GM10266 (cell line): ENCODE measurements at regions not wholly inside any gene's neighbourhood (a gene's known extent, or its start where the extent isn't known, plus 50 kb on each side); places are given as distances from the start of the nearest gene placed in this dataset.
A peak's percentile ranks its signal among the peaks of the same experiment; 100 is the strongest.

Experiments used
- DNase-seq: peaks from one replicate; pipeline ENCODE4 v3.0.0; 2012; ENCODE audit errors: extremely low spot score
- TF ChIP-seq, protein P1 (sequence below): IDR thresholded peaks from 2 replicates; pipeline ENCODE4 v1.5.1; 2012; ENCODE audit warnings: mild to moderate bottlenecking, low read depth; ENCODE audit not compliant: control insufficient read depth, insufficient read depth; ENCODE audit errors: missing control alignments

DNA sequence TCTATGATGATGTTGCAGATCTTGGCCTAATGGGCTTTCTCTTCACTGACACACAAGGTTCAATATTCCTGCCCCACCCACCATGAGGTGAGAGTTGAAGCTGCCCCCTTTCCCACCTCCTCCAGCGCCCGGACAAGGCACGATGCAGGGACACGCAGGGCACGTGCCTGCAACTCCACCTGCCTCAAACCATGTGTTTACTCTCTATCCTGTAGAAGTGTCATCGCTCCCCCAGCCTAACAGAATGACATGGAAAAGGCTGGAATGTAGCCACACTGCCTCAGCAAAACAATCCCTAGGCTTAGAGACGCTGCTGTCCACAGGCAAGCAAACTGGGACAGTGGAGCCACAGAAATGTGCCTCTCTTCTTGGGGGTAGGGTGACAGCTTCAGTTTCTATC, 92.9 kb upstream of the SOD1 start:
- TF ChIP-seq, protein P1, sequence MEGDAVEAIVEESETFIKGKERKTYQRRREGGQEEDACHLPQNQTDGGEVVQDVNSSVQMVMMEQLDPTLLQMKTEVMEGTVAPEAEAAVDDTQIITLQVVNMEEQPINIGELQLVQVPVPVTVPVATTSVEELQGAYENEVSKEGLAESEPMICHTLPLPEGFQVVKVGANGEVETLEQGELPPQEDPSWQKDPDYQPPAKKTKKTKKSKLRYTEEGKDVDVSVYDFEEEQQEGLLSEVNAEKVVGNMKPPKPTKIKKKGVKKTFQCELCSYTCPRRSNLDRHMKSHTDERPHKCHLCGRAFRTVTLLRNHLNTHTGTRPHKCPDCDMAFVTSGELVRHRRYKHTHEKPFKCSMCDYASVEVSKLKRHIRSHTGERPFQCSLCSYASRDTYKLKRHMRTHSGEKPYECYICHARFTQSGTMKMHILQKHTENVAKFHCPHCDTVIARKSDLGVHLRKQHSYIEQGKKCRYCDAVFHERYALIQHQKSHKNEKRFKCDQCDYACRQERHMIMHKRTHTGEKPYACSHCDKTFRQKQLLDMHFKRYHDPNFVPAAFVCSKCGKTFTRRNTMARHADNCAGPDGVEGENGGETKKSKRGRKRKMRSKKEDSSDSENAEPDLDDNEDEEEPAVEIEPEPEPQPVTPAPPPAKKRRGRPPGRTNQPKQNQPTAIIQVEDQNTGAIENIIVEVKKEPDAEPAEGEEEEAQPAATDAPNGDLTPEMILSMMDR = no peak
- no peak for DNase-seq

DNA sequence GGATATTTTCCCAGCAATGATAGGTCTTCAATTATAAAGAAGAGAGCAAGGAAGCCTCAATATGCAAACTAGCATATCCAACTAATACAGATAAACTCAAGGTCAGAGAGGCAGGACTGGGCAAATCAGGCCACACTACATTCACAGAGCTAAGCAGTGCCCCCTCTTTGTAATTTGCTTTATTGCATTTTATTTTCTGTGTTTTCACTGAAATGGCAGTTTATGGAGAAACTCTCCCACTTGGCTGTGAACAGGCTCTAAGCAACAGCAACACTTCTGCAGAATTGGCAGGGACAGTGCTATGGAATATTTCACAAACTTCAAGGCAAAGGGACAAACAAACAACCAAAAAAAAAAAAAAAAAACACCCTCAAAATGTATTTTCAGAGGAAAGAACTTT, 93.4 kb upstream of the SOD1 start:
- TF ChIP-seq, protein P1 = no peak
- DNase-seq = no peak

DNA sequence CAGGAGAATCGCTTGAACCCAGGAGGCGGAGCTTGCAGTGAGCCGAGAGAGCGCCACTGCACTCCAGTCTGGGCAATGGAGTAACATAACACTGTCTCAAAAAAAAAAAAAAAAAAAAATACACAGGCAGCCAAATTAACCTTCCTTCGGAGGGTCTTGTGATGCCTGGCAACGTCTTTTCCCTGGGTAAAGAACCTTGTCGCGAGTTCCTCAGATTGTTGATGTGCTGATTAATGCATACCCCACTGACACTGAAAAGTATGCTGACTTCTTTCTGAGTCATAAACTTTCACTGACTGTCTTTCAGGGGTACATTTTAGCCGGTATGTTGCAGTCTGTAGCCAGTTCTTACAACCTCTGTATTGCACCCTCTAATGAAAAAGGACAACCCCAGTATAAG, 95.1 kb upstream of the SOD1 start:
- TF ChIP-seq, protein P1 = no peak
- no peak for DNase-seq

DNA sequence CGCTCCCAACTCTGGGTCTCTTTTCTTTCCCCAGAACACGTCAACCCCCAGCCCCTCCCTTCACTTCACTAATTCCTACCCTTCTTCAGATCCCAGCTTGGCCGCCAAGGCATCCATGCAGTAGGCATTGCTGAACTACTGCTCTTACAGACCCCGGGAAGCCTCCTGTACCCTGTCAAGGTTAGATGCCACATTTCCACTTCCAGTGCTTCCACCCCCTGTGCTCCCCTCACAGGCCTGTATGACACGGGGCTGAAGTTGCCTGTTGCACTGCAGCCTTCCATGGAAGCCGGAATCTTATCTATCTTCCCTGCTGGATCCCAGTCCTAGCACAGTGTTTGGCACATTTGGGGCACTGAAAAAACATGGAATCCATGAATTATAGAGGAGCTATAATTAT, 99.0 kb upstream of the SOD1 start:
- DNase-seq = no peak
- TF ChIP-seq, protein P1 = no peak

DNA sequence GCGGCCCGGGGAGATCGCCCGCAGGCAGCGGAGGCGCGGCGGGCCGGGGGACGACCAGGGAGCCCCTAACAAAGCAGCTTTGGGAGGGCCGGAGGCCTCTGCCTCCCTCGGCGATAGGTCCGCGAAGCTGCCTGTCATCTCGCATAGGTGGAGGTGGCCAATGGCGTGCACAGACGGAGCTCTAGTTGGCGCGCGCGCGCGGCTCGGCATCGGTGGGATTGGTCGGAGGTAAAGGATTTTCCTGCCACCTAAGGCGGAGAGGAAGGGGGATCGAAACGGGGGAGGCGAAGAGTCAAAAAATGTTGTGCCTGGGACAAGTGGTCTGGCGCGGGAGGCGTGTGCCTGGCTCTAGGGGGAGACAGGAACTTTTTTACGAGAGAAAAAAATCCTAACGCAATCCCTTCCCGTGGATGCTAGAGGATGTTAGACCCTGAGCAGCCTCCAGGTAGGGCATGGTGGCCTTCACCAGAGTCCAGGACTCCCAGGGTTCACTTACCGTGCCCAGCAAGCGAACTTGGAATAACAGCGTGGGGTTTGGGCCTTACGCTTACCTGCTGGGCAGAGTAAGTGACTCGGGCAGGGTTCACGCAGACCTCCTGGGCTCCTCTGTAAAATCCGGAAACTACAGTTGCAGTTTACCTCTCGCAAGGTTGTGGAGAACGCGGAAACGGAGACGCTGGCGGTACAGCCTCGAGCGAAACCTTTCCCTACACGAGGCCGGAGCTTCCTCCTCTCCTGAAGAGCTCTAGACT, 99.9 kb upstream of the SOD1 start:
- TF ChIP-seq, protein P1 = no peak
- DNase-seq = no peak

DNA sequence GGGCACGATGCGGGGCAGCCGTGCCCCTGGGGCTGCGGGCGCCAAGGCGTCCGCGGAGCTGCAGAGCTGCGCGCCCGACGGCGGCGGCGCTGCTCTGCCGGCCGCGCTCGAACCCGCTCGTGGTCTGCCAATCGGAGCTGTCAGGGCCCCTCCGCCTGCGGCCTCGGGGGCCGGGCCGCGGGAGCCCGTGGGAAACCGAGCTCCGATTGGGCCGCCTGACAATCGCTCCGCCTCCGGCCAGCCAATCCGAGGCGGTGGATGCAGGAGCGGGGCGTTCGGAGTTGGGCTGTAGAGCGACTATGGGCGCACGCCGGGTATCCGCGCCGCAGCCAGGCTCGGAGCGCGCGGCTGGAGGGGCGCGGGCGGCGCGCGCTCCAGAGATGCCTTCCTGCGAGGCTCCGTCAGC, 100.5 kb upstream of the SOD1 start:
- TF ChIP-seq, protein P1 = peak; percentile 2
- DNase-seq = no peak

DNA sequence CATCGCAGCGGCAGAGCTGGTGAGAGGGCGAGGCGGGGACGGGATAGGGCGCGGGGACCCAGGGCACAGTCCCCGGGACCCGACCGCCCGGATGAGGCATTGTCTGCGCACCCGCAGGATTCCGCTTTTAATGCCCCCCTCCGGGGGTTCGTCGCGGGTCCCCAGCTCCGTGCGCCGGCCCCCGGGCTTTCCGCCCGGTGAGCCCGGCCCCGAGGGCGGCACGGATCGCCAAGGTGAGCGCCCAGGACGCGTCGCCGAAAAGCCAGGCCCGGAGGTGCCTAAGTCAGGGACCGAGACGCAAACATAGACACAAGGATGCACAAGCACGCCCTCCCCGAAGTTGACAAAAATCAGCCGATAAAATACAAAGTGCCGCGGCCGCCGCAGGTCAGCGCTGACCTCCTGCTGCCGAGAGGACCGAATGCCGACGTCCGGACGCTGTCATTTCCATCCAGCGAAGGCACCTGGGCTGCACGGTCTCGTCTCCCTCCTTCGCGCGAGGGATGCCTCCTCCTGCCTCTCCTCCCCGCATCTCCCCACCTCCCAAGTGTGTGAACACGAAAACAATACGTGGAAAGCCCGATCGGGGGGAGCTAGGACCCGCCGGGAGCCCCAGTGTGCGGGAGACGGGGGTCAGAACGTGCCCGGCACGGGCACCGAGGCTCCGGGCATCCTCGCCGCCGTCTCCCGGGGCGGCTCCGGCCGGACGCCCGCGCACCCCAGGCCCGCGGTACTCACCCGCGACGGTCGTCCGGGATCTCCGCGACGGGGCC, 101.1 kb upstream of the SOD1 start:
- DNase-seq = no peak
- TF ChIP-seq, protein P1 = no peak
